Kidney (tissue), 13 donors: ENCODE measurements at regions not wholly inside any gene's neighbourhood (a gene's known extent, or its start where the extent isn't known, plus 50 kb on each side); places are given as distances from the start of the nearest gene placed in this dataset.

Experiments used
- DNase-seq, 5 donors: peaks; one replicate each; pipeline ENCODE4 v3.0.0-alpha.2; 2013 to 2020
- FAIRE-seq: peaks from 2 replicates; lab custom pipeline; 2012; peaks lifted over from hg19 to GRCh38; lab: Jason Lieb, UNC
- H3K27ac ChIP-seq, 2 donors: one replicate each; pipeline ENCODE4 v1.7.0; 2013; ENCODE audit warnings: low read depth in 2 of 2, low read length in 2 of 2, inconsistent platforms in 1 of 2
- H3K27me3 ChIP-seq: one replicate; pipeline ENCODE4 v1.7.1; 2013; ENCODE audit warnings: low read length, inconsistent platforms; ENCODE audit not compliant: control insufficient read depth, insufficient read depth
- H3K36me3 ChIP-seq, 3 donors: one replicate each; pipeline versions ENCODE4 v1.7.0 to v1.7.1; 2013; ENCODE audit warnings: low read length in 3 of 3, control low read depth in 1 of 3, inconsistent platforms in 1 of 3; ENCODE audit not compliant: insufficient read depth in 3 of 3, control insufficient read depth in 2 of 3
- H3K4me1 ChIP-seq, 3 donors: one replicate each; pipeline versions ENCODE4 v1.7.0 to v1.7.1; 2013; ENCODE audit warnings: low read length in 3 of 3, inconsistent platforms in 1 of 3, low read depth in 1 of 3; ENCODE audit not compliant: control insufficient read depth in 2 of 3, insufficient read depth in 2 of 3
- H3K4me3 ChIP-seq, 3 donors: one replicate each; pipeline versions ENCODE4 v1.7.0 to v1.8.1; 2013; ENCODE audit warnings: low read length in 3 of 3, control low read depth in 1 of 3, inconsistent platforms in 1 of 3
- H3K9ac ChIP-seq, 3 donors: one replicate each; pipeline versions ENCODE4 v1.7.0 to v1.7.1; 2013; ENCODE audit warnings: low read length in 3 of 3, control low read depth in 1 of 3, inconsistent platforms in 1 of 3
- H3K9me3 ChIP-seq, 3 donors: one replicate each; pipeline versions ENCODE4 v1.7.0 to v1.7.1; 2013; ENCODE audit warnings: low read length in 3 of 3, control low read depth in 1 of 3, inconsistent platforms in 1 of 3; ENCODE audit not compliant: control insufficient read depth in 2 of 3, insufficient read depth in 1 of 3
- intact Hi-C: fragments of 100-400 bp; cut with DNase I; formaldehyde crosslinking; loops from one replicate; pipeline ENCODE4 v1.11.1; 2022
- TF ChIP-seq, protein P1 (sequence below): IDR thresholded peaks from 3 replicates; pipeline ENCODE4 v1.5.1; 2012; ENCODE audit warnings: mild to moderate bottlenecking, moderate library complexity, borderline replicate concordance; ENCODE audit not compliant: insufficient read depth; ENCODE audit errors: extremely low read depth
- donor health status: control.
- donor health status: control.
- donor health status: control.
- donor health status: control.
- donor health status: control.
- donor health status: DM: yes; HTN: yes; CAD: no.
- donor health status: Normal renal cell carcinoma (clear cell type).

DNA sequence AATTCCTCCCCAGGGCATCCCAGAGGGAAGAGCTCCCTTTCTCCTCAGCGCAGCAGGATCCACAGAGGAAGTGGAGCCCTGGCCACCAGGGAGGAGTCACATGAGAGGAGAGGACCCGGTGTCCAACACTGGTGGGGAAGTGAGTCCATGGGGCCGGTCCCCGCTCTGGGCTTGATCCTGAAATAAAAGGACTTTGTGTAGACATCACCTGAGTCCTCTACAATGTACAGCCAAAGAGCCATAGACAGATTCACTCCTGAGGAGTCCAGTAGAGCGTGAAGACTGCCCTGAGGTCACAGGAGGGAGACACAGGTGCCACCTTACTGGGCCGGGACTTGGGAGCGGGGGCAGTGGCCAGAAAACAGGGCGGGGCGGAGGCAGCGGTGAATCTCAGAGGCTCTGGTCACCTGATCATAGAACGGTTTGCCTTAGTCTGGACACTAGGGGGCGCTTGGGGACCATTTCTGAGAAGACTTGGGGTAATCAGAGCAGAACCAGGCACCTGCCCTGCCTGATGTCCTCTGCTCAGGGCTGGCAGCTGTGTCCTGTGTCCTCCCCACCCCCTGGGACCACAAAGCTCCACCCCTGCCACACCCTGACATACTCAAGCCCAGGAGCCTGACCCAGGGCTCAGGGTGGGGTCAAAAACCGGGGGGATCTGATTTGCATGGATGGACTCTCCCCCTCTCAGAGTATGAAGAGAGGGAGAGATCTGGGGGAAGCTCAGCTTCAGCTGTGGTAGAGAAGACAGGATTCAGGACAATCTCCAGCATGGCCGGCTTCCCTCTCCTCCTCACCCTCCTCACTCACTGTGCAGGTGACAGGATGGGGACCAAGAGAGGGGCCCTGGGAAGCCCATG lies 112.7 kb downstream of the VPREB1 start:
- H3K27ac ChIP-seq: no peak overlapping the region
- no peaks in the 10 kb centered on the region for H3K4me1 ChIP-seq
- DNase-seq (peak; percentile 88 to 92 (median 91)), FAIRE-seq (no peak)
- H3K4me3 ChIP-seq: no peak overlapping the region
- no peaks in the 10 kb centered on the region for H3K9me3 ChIP-seq
- intact Hi-C loops: no loop called here
- no peak overlapping the region for H3K9ac ChIP-seq
- H3K27me3 ChIP-seq: no peaks in the 10 kb centered on the region
- no peaks in the 10 kb centered on the region for H3K36me3 ChIP-seq
- TF ChIP-seq, protein P1, sequence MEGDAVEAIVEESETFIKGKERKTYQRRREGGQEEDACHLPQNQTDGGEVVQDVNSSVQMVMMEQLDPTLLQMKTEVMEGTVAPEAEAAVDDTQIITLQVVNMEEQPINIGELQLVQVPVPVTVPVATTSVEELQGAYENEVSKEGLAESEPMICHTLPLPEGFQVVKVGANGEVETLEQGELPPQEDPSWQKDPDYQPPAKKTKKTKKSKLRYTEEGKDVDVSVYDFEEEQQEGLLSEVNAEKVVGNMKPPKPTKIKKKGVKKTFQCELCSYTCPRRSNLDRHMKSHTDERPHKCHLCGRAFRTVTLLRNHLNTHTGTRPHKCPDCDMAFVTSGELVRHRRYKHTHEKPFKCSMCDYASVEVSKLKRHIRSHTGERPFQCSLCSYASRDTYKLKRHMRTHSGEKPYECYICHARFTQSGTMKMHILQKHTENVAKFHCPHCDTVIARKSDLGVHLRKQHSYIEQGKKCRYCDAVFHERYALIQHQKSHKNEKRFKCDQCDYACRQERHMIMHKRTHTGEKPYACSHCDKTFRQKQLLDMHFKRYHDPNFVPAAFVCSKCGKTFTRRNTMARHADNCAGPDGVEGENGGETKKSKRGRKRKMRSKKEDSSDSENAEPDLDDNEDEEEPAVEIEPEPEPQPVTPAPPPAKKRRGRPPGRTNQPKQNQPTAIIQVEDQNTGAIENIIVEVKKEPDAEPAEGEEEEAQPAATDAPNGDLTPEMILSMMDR: peak; percentile 67

DNA sequence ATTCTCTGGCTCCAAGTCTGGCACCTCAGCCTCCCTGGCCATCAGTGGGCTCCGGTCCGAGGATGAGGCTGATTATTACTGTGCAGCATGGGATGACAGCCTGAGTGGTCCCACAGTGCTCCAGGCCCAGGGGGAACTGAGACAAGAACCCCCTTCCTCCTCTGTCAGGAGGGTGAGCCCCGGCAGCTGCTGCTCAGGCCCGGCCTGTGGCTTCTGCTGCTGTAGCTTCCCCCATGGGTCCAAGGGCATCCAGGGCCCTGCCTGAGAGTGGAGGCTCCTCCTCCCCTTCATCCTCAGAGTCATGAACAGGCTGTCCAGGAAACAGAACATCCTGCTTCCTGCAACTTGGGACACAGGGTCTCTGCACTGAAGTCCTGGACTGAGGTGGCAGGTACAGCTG lies 113.6 kb downstream of the VPREB1 start:
- intact Hi-C loops: no loop called here
- no peak for DNase-seq
- no peaks in the 10 kb centered on the region for H3K9me3 ChIP-seq
- TF ChIP-seq, protein P1: no peak
- no peak overlapping the region for H3K4me3 ChIP-seq
- no peaks in the 10 kb centered on the region for H3K4me1 ChIP-seq
- no peak for FAIRE-seq
- H3K27me3 ChIP-seq: no peaks in the 10 kb centered on the region
- H3K27ac ChIP-seq: no peak overlapping the region
- no peaks in the 10 kb centered on the region for H3K36me3 ChIP-seq
- no peak overlapping the region for H3K9ac ChIP-seq

DNA sequence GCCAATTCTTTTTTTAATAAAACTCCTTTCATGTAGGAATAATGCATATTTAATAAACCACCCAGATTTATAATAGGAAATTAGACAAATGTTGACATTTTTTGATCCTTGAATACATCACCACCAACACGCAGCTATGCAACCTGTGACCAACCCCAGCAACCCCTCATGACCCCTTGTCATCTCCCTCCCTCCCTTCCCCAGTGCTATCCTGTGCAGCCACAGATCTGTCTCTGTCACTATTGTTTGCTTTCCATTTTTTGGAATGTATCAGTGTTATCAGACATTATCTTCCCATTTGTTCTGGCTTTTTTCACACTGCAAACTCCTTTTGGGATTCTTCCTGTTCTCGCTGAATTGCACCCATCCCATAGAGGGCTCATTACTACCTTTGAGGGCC lies 114.1 kb downstream of the VPREB1 start:
- intact Hi-C loops: no loop called here
- Histone ChIP-seq H3K27me3 (no peaks in the 10 kb centered on the region), H3K9ac (no peak overlapping the region), H3K27ac (no peak overlapping the region), H3K4me3 (no peak overlapping the region), H3K9me3 (no peaks in the 10 kb centered on the region), H3K4me1 (no peaks in the 10 kb centered on the region), H3K36me3 (no peaks in the 10 kb centered on the region)
- TF ChIP-seq, protein P1: no peak
- DNase-seq (no peak), FAIRE-seq (no peak)

DNA sequence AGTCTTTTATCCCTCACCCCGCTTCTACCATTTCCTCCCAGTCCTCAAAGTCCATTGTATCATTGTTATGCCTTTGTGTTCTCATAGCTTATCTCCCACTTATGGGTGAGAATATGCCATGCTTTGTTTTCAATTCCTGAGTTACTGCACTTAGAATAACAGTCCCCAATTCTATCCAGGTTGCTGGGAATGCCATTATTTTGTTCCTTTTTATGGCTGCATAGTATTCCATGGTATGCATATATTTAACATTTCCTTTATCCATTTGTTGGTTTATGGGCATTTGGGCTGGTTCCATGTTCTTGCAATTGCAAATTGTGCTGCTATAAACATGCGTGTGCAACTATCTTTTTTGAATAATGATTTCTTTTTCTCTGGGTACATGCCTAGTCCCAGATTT lies 114.9 kb downstream of the VPREB1 start:
- no peaks in the 10 kb centered on the region for H3K9me3 ChIP-seq
- intact Hi-C loops: no loop called here
- TF ChIP-seq, protein P1: no peak
- no peak overlapping the region for H3K9ac ChIP-seq
- FAIRE-seq (no peak), DNase-seq (no peak)
- H3K27ac ChIP-seq: no peak overlapping the region
- H3K4me3 ChIP-seq: no peak overlapping the region
- no peaks in the 10 kb centered on the region for H3K4me1 ChIP-seq
- no peaks in the 10 kb centered on the region for H3K36me3 ChIP-seq
- H3K27me3 ChIP-seq: no peaks in the 10 kb centered on the region
